Islet precursor cell (in vitro differentiated cells): ENCODE measurements at regions not wholly inside any gene's neighbourhood (a gene's known extent, or its start where the extent isn't known, plus 50 kb on each side); places are given as distances from the start of the nearest gene placed in this dataset.
"Not testable (repeated sequence)": the region's sequence is repeated elsewhere in the genome, so short reads cannot be mapped to it uniquely, and the experiment has no call there.

Experiments used
- DNase-seq: peaks from one replicate; pipeline ENCODE4 v3.0.0-alpha.2; 2018

DNA sequence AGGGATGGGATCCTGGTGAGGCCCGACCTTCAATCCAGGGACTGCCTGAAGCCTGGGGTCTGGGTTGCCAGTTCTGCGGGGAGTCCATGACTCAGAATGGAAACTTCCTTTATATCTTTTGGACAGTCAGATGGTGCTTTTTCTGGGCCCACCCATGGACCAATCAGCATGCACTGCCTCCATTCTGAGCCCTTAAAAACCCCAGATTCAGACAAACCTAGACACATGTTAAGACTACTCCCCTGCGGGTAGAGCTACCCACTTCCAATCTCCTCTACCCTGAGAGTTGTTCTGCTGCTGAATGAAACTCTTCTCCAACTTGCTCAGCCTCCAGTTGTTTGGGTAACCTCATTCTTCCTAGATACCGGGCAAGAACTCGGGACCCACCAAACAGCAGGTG, 1315.2 kb upstream of the MIR17HG start:
- no peak for DNase-seq

DNA sequence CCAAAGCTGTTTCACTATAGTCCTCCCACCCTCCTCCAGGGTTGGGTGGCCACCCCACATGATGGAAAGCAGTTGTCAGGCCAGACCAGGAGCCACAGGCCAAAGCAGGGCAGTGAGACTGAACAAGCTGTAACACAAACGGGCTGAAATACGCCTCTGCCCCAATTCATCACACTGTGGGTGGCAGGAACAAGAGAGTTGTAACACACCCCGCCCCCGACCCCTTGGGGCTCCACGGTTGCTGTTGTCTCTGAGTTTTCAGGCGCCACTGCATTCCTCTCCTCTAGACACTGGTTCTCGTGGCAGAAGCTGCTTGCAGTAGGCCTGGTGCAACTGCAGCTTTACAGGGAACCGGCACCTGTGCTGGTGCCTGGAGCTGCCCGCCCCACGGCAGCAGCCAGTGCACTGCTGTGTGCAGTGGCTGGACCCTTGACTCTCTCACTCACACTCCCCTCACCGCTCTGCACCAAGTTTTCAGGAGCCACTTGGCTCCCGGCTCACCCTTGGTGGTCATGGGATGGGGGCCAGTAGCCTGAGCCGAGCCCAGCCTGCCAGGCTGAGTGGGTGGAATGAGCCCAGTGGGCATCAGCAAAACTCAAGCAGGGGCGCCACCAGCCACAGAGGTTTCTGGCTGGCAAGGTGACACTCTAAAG, 1314.5 kb upstream of the MIR17HG start:
- peak; percentile 48 for DNase-seq

DNA sequence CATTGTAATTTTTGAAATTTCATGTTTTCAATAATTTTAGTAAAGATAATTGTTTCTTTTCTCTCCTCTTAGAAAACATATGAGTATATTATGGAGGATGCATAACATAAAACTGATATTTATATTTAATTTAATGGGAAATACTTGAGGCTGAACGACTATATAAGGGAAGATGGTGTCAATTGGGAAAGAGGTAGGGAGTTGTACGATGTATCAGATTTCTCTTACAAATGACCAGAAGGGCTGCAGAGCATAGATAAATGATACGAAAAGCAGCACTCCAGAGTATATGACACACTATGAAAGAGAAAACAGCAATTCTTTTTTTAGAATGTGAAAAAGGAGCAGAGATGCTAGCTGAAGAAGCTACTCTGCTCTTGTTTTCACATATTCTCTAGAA, 1308.0 kb upstream of the MIR17HG start:
- DNase-seq: no peak

DNA sequence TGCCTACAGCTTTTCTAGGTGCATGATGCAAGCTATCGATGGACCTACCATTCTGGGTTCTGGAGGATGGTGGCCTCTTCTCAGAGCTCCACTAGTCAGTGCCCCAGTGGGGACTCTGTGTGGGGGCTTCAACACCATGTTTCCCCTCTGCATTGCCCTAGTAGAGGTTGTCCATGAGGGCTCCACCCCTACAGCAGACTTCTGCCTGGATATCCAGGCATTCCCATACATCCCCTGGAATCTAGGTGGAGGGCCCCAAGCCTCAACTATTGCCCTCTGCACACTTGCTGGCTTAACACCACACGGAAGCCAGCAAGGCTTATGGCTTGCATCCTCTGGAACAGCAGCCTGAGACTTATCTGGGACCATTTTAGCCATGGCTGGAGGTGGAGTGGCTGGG, 1299.9 kb upstream of the MIR17HG start:
- DNase-seq: no peak

DNA sequence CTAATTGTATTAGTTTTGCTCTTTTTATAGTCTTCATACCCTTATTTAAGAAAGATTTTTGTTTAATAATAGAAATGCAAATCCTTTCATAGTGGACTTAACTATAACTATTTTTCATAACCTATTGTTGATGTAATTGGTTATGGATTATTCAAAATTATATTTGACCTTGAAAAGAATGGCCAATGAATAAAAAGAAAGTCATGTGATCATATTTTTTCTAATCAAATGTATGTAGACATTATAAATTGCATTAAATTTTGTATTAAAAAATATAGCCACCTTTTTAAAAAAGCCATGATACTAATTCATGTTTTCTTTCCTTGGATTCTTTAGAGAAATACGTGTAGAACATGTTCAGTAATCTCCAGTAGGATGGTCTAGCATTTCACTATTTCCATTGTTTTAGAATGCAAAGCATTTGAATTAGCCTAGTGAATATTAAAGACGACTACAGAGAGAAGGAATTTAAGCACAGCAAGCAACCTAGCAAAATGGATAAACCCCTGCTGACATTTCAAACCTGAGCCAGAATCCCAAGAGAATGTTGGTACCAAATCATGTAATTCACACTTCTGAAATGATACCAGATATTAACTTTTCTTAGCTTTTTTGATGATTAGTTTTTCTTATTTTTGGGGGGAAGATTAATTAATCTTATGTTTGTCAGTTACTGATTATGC, 1297.4 kb upstream of the MIR17HG start:
- no peak for DNase-seq

DNA sequence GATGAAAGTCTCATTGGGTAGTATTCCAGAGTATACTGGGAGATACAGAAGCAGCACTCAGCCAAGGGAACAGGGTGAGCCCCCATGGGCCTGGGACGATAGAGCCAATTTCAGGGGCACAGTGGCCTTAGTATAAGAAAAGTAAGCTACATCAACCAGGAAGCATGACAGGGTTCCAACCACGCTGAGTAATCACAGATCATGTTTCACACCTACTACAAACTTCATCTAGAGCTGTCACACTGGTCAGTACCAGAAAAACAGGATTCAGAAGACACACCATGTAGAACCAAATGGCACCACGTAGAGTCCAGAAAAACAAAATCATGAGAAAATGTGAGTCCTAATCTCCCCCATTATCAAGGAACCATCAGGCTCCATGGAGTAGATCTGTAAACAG, 1292.4 kb upstream of the MIR17HG start:
- DNase-seq: no peak

DNA sequence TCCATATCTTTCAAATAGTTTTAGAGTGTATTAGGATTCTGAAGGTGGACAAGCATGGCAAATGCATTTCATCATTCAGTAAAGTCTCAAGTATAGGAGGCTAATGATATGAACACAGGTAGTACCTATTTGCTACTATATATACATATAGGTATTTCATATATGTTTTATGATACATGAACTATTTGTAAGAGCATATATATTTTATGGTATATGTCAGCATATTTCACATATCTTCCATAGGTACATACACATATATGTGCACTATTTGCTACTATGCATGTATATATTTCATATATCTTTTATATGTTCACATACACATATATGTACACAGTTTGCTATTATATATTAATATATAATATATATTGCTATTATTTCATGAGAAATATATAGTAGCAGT, 1291.7 kb upstream of the MIR17HG start:
- no peak for DNase-seq

DNA sequence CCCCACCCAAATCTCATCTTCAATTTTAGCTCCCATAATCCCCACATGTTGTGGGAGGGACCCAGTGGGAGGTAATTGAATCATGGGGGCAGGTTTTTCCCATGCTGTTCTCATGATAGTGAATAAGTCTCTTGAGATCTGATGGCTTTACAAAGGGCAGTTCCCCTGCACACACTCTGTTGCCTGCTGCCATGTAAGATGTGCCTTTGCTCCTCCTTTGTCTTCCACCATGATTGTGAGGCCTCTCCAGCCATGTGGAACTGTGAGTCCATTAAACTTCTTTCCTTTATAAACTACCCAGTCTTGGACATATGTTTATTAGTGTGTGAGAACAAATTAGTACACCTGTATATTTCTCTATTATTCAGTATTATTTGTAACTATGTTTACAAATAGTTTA, 1283.3 kb upstream of the MIR17HG start:
- not testable (repeated sequence) for DNase-seq

DNA sequence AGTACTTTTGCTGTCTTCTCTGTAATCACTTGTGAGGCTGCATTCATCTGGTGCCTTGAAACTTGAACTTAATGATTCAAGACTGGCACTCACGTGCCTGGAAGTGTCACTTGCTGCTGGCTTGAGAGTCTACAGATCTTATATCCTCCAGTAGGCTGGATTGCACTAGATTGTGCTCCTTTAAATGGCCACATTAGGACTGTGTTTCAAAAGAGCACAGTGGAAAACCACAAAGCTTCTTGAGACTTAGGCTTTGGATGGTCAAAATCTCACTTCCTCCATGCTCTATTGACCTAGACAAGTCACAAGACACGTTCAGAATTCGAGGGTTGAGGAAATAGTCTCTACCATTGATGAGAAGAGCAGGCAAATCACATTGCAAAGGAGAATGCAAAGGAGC, 1278.8 kb upstream of the MIR17HG start:
- no peak for DNase-seq

DNA sequence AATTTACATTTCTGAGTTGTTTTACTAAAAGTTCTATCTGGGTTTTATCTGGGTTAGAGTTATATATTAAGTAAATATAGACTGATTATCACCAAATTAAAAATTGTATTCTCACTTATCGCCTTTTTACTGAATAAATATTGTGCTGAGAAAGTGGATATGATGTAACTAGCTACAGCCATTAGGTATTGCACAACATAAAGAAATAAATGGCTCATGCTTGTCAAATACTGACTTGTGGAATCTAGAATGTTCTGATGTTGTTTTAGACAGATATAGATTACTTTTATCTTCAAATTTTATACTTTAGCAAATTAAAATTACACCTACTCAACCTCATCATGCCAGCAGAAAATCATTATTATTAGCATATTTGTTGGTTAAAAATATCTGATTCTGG, 1277.1 kb upstream of the MIR17HG start:
- no peak for DNase-seq

DNA sequence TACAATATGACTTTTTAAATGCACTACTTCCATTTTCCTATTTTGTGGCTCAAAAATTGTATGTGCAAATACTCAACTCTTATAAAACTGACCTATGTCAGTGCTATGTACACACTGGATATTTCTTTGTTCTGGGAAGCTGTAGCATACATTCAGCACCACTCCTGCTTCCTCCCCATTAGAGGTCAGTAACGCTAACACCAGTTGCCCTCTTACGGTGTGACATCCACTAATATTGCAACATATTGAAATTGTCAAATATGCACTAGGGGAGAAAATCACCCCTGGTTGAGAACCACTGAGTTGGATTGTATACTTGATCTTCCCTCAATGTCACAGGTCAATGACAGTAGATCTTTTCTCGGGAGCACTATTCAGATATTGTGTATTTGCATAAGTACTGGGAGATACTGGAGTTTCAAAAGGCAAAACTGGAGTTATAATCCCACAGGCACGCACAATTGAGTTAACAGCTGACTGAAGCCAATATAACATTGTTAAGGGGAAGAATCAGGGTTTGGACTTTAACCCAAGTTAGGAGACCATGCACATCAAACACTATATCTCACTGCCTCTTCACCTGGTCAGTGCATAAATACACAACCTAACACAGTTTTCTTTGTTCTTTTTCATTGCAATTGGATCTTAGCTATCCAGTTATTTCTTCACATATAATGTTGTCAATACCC, 1276.5 kb upstream of the MIR17HG start:
- no peak for DNase-seq

DNA sequence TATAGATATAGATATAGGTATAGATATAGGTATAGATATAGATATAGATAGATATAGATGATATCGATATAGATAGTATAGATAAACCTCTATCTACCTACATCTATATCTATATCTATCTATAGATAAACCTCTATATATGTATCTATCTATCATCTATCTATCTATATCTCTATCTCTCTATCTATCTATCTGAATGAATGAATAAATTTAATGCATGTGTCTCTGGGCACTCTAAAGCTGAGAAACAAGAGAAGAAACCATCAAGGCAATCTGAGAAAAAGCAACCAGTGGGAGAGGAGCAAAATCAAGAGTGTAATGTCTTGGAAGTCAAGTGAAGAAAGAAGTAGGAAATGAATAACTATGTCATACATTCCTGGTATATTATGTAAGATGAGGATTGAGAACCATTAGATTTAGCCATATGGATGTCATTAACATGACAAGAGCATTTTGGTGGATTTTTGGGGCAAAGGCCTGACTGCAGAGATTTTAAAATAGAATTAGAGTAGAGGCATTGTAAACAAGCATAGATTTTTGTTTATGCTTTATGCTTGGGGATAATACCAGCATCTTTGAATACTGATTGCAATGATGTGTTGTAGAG, 1262.7 kb upstream of the MIR17HG start:
- no peak for DNase-seq

DNA sequence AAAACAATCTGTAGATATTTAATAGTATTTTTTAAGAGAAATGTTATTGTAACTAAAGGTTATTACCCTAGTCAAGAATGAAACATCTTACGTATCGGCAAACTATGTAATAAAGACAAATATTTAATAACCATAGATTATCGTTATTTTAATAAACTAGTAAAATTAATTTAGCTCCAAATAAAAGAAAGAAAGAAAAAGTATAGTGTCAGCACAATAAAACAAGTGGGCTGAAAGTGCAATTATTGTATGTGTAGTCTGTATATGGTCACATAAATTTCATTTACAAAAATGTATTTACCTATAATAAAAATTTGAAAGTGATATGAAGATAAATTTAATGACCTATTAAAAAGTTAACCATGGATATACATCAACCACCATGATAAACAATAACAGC, 1258.4 kb upstream of the MIR17HG start:
- no peak for DNase-seq

DNA sequence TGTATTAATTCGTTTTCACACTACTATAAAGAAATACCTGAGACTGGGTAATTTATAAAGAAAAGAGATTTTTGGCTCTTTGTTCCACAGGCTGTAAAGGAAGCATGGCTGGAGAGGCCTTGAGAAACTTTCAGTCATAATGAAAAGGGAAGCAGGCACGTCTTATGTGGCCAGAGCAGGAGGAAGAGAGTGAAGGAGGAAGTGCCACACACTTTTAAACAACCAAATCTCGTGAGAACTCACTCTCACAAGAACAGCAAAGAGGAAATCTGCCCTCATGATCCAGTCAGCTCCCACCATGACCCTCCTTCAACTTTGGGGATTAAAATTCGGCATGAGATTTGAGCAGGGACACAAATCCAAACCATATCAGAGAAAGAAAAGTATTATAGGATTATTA, 1255.9 kb upstream of the MIR17HG start:
- no peak for DNase-seq

DNA sequence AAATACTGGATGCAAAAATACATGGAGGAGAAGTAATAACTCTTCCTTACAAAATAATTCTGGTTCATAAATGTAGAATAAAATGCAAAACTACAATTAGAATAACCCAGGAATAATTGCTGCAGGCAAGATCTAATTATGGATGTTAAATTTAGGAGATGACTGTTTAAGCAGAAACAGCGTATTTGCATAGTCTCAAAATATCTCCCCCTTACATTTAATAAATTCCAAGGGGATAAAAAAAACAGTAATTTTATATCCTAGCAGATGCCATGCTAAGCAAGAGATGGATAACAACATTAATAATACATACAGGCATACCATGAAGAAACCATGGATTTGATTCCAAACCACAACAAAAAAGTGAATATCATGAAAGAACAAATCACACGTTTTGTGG, 1253.1 kb upstream of the MIR17HG start:
- no peak for DNase-seq

DNA sequence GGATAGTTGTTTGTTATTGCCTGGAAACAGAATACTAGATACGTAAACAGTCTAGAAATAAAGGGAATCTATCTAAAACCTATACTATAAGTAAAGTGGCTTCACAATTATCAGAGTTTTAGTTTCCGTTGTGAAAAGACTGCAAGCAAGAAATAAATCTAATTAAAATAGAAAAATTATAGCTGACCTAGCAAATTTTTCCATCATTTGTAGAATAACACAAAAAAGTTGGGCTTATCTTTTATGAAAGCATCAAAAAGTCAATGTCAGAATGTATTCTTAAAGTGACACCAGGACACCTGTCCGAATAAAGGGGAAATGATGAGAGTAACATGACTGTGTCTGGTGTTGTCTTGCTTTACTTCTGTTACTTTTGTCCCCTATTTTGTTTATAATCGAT, 1248.9 kb upstream of the MIR17HG start:
- DNase-seq: no peak

DNA sequence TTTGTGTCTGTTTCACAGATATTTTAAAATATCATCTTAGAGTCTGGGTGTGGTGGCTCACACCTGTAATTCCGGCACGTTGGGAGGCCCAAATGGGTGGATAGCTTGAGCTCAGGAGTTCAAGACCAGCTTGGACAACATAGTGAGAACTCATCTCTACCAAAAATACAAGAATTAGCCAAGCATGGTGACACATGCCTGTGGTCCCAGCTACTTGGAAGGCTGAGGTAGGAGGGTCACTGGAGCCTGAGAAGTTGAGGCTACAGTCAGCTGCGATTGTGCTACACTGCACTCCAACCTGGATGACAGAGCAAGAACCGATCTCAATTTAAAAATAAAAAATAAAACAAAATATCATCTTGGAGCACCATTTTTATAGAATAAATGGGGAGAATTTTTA, 1247.6 kb upstream of the MIR17HG start:
- no peak for DNase-seq

DNA sequence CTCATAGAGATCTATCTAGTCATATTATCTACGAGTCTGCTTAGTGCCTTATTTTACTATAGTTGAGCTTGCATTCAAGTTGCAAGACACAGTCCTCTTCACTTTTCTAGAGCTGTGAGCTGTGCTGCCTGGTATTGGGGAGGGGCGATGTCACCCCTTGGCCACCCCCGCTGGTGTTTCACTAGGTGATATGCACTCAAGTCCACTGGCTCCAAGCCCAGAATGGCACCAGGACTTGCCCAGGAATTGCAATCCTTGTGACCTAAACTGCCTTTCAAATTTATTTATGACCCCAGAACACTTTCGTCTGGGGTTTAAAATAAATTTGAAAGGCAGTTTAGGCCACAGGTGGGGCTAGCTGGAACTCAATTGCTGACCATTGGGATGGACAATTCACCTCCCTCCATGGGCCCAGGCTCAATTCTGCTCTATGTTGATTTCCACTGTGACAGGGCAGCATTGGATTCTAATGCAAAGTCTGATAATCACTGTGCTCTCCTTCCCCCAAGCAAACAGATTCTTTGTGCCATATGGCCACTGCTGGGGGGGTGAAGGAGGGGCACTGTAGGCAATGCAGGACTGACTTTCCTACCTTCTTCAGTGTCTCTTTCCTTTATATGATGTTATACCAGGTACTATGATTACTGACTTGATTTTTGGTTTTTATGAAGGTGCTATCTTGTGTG, 1244.2 kb upstream of the MIR17HG start:
- no peak for DNase-seq

DNA sequence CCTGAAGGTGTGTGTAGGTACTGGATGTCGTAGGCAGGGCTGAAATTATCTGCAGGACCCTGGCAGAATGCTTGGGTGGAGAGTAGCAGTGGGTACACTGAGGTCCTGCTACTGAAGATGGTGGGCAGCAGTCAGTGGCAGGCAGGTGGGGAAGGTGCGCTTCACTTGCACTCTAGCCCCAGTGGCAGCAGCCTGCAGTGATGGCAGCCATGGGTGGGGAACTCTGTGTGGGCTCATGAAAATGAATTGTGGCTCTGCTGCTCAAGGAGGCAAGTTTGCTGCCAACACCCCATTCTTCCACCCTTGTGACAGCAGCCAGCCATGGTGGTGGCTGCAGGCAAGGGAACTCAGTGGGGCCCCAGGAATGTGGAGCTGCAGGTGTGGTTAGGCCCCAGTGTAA, 1242.7 kb upstream of the MIR17HG start:
- no peak for DNase-seq

DNA sequence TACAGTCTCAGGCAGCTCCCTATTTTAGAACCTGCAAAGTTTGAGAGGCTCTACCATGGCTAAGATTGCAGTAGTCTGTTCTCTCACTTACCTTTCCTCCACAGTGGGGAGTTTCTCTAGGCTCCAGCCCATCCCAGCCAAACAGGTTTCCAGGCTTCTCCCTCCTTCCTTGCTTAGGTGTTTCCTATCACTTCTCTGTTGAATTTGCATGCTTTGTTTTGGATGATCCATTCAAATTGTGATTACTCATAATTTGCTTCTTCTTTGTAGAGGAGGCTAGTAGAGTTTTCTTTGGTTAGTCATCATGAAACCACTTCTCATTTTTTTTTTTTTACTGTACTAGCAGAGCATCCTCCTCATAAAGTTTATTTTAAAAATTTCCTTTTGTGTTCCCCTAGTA, 1242.2 kb upstream of the MIR17HG start:
- no peak for DNase-seq

DNA sequence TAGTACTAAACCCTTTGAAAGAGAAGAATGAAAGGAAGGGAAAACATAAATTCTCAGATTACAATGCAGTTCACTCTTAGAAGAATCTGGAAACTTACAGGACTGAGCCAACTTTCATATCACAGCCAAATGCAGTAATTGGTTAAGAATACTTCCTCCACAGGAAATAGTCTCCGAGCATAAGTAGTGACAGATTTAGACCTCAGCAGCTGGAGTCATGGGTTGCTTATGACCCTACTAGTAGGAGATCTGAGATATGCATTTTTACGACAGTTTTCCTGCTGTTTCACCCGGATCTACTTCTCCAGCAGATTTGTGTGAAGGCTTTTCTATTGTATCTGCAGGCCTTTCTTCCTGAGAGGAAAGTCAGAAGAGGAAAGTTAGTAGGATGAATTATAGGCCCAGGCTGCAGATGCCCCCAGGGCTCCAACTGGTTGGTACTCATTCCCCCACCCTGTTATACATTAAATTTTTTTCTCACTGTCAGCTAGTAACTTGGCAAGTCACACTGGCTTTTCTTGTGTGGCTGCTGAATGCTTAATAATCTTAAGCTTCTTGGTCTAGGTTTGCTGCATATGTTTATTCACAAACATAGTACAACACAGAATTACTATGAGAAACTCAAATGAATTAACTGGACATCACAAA, 1241.5 kb upstream of the MIR17HG start:
- DNase-seq: no peak

DNA sequence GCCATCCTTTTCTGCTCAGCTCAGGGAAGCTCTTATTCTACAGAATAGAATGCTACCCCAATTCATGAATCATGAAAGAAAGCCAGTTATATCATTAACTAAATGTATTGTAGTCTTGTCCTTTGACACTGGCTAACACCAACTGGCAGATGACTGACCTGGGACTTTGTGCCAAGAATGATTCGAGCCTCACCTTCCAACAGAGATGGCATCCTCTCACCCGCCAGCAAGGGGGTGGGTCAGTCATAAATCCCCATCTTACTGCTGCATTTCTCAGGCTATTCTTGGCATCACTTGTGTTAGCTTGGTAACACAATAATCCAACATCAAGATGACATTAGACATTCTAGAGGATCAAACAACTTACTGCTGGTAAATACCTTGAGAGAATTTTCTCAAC, 1239.8 kb upstream of the MIR17HG start:
- DNase-seq: no peak

DNA sequence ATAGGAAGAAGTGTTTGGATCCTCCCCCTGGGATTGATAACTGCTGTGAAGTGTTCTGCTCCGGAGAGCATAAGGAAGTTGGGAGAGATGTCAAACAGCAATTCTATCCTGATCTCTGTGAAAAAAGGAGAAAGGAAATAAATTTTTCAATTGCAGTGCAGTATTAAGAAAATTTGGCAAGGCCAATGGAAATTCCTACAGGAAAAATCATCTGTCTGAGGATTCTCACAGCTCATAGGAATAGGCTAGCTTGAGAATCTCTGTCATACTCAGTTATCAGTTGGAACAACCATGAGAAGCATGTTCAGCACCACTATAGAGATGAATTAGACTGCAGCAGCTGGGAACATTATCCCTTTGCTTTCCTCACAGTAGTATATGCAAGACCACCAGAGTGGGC, 1238.9 kb upstream of the MIR17HG start:
- DNase-seq: no peak
